Transverse colon (tissue), 4 donors: ENCODE measurements at regions not wholly inside any gene's neighbourhood (a gene's known extent, or its start where the extent isn't known, plus 50 kb on each side); places are given as distances from the start of the nearest gene placed in this dataset.
"Not testable (repeated sequence)": the region's sequence is repeated elsewhere in the genome, so short reads cannot be mapped to it uniquely, and the experiment has no call there.

ENCODE experiments used
- DNase-seq: peaks from one replicate; pipeline ENCODE4 v3.0.0-alpha.2; 2019
- H3K27ac ChIP-seq, 4 donors: fragments of 200-600 bp; sonication (generic); 2 replicates each; pipeline ENCODE4 v1.5.1; 2016 to 2018; ENCODE audit warnings: inconsistent platforms in 4 of 4
- H3K27me3 ChIP-seq: fragments of 200-600 bp; sonication (generic); 2 replicates; pipeline ENCODE4 v1.5.1; 2017; ENCODE audit warnings: inconsistent platforms
- H3K36me3 ChIP-seq, 4 donors: fragments of 200-600 bp; sonication (generic); 2 replicates each; pipeline ENCODE4 v1.5.1; 2017 to 2019; ENCODE audit warnings: inconsistent platforms in 4 of 4
- H3K4me1 ChIP-seq, 4 donors: fragments of 200-600 bp; sonication (generic); 2 replicates each; pipeline ENCODE4 v1.5.1; 2017 to 2020; ENCODE audit warnings: inconsistent platforms in 4 of 4
- H3K4me3 ChIP-seq, 4 donors: fragments of 200-600 bp; sonication (generic); 1 replicate in 1 of 4; 2 replicates in 3 of 4; pipeline versions ENCODE4 v1.5.1 to v1.6.1; 2017 to 2019; ENCODE audit warnings: inconsistent platforms in 4 of 4
- H3K9me3 ChIP-seq, 2 donors: fragments of 200-600 bp; sonication (generic); 2 replicates each; pipeline ENCODE4 v1.5.1; 2017 to 2019; ENCODE audit warnings: inconsistent platforms in 2 of 2
- EP300 ChIP-seq: sonication (generic); formaldehyde crosslinking; IDR thresholded peaks from one replicate; pipeline ENCODE4 v1.6.1; 2017; ENCODE audit warnings: antibody characterized with exemption, low read depth
- POLR2A ChIP-seq: fragments of 450-650 bp; IDR thresholded peaks from one replicate; pipeline ENCODE4 v1.6.1; 2016; ENCODE audit warnings: antibody characterized with exemption, mild to moderate bottlenecking, moderate library complexity
- POLR2AphosphoS5 ChIP-seq, 3 donors: sonication (generic); formaldehyde crosslinking; IDR thresholded peaks; one replicate each; pipeline ENCODE4 v1.6.1; 2016; ENCODE audit warnings: antibody characterized with exemption in 3 of 3
- WGBS, 2 donors: methylation state at CpG; one replicate each; pipeline ENCODE4 v1.1.5; 2018; ENCODE audit warnings: low coverage in 1 of 2; 5-methylcytosine and 5-hydroxymethylcytosine counted together
- in situ Hi-C, 4 donors: fragments of 200-750 bp; cut with MboI; loops; one replicate each; pipeline versions ENCODE4 v1.15.0 to v1.15.1; 2017; ENCODE audit warnings: low sequenced_read_pairs in 3 of 4, low pct_ligation_motif_present in 1 of 4, low pct_unique_long_range_greater_than_20kb in 1 of 4
- intact Hi-C: fragments of 100-400 bp; cut with DNase I; formaldehyde crosslinking; loops from one replicate; pipeline ENCODE4 v1.15.1; 2023; ENCODE audit warnings: low total_unique reads
- TF ChIP-seq, protein P1 (sequence below), 5 experiments: fragments of 200-600 bp in 3 of 5; fragments of 450-650 bp in 2 of 5; sonication (generic) in 3 of 5; IDR thresholded peaks; 1 replicate in 2 of 5; 2 replicates in 3 of 5; pipeline ENCODE4 v1.5.1; 2016 to 2017; ENCODE audit warnings: antibody characterized with exemption in 5 of 5, inconsistent platforms in 3 of 5, mild to moderate bottlenecking in 2 of 5, moderate library complexity in 1 of 5

DNA sequence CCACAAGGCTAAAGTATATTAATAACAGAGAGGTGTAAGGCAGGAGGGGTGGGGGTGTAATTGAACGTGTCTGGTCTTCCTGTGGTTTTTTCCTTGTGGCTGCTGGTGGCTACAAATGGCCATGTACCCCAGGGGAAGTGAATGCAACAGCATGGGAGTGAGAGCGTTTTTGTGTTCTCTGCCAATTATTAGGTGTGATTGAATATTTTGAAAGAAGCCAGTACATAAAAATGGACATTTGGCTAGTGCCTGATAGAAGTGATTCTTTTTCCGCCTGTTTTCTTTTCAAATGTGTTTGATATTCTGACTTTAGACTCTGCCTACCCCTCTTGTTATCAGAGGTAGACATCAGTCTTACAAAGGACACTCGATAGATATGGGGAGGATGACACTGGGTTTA is 141.3 kb downstream of the PRL start:
- DNase-seq, result no peak
- in situ Hi-C loops (no loop called here), intact Hi-C loops (no loop called here)
- no peaks in the 10 kb centered on the region for H3K27me3 ChIP-seq
- peaks cover 0 to 1% (median 0%) of the 10 kb centered on the region in 4 donors for H3K4me1 ChIP-seq
- no peaks in the 10 kb centered on the region for H3K9me3 ChIP-seq
- TF ChIP-seq POLR2AphosphoS5 (IDR thresholded peaks at IDR 0.05) (no peak), POLR2A (no peak), EP300 (no peak)
- TF ChIP-seq, protein P1, sequence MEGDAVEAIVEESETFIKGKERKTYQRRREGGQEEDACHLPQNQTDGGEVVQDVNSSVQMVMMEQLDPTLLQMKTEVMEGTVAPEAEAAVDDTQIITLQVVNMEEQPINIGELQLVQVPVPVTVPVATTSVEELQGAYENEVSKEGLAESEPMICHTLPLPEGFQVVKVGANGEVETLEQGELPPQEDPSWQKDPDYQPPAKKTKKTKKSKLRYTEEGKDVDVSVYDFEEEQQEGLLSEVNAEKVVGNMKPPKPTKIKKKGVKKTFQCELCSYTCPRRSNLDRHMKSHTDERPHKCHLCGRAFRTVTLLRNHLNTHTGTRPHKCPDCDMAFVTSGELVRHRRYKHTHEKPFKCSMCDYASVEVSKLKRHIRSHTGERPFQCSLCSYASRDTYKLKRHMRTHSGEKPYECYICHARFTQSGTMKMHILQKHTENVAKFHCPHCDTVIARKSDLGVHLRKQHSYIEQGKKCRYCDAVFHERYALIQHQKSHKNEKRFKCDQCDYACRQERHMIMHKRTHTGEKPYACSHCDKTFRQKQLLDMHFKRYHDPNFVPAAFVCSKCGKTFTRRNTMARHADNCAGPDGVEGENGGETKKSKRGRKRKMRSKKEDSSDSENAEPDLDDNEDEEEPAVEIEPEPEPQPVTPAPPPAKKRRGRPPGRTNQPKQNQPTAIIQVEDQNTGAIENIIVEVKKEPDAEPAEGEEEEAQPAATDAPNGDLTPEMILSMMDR (IDR thresholded peaks at IDR 0.05), result no peak
- 76 to 88% methylated on average over 4 of the region's 4 CpGs for WGBS, 2 donors
- no peak overlapping the region for H3K27ac ChIP-seq
- no peaks in the 10 kb centered on the region for H3K36me3 ChIP-seq
- H3K4me3 ChIP-seq, result no peak overlapping the region

DNA sequence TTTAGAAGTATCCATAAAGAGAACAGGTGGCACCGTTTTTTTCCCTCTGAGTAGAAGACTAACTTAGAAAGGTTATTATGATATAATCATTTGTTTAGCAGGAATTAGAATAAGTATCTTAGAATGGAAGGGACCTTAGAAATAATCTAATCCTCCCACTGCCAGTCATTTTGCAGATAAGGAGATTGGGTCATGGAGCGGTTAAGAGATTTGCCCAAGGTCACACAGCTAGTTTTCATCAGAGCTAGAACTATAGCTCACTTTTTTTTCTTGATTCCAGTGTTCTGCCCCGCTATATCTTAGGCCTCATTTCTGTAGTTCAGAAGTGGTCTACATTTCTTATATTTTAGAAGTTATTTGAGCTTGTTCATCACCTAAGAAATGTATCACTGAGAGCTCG is 139.6 kb downstream of the PRL start:
- Histone ChIP-seq H3K9me3 (no peaks in the 10 kb centered on the region), H3K4me1 (no peaks in the 10 kb centered on the region), H3K27ac (no peak overlapping the region), H3K4me3 (no peak overlapping the region), H3K36me3 (no peaks in the 10 kb centered on the region), H3K27me3 (no peaks in the 10 kb centered on the region)
- no peak for DNase-seq
- WGBS, 2 donors, result 95 to 98% methylated on average over 4 of the region's 4 CpGs
- in situ Hi-C loops (no loop called here), intact Hi-C loops (no loop called here)
- TF ChIP-seq, protein P1 (IDR thresholded peaks at IDR 0.05), result no peak
- TF ChIP-seq POLR2A, result no peak
- no peak for TF ChIP-seq EP300
- no peak for TF ChIP-seq POLR2AphosphoS5 (IDR thresholded peaks at IDR 0.05)

GRCh38 chr6:22164236-22164635 is 132.6 kb downstream of the PRL start:
- TF ChIP-seq, protein P1 (IDR thresholded peaks at IDR 0.05), result no peak
- no peak for TF ChIP-seq POLR2A
- TF ChIP-seq EP300, result no peak
- TF ChIP-seq POLR2AphosphoS5 (IDR thresholded peaks at IDR 0.05), result no peak
- no peaks in the 10 kb centered on the region for H3K36me3 ChIP-seq
- peaks cover 0 to 5% of the 10 kb centered on the region in 2 donors for H3K9me3 ChIP-seq
- H3K4me1 ChIP-seq, result no peaks in the 10 kb centered on the region
- H3K27ac ChIP-seq, result no peak overlapping the region
- intact Hi-C loops (no loop called here), in situ Hi-C loops (no loop called here)
- H3K27me3 ChIP-seq, result no peaks in the 10 kb centered on the region
- DNase-seq, result no peak
- no peak overlapping the region for H3K4me3 ChIP-seq

- H3K36me3 ChIP-seq, H3K27me3 ChIP-seq, DNase-seq, in situ Hi-C loops, H3K4me1 ChIP-seq, H3K27ac ChIP-seq, H3K4me3 ChIP-seq, intact Hi-C loops: not testable (repeated sequence)
- WGBS, 2 donors, result 83 to 98% methylated on average over 5 of the region's 5 CpGs
- H3K9me3 ChIP-seq, result peaks cover 14 to 17% of the 10 kb centered on the region in 2 donors
These were observed 125.8 kb downstream of the PRL start for GRCh38 chr6:22171006-22171405.

GRCh38 chr6:22171885-22172284 is 125.0 kb downstream of the PRL start:
- DNase-seq, H3K4me1 ChIP-seq, in situ Hi-C loops, H3K36me3 ChIP-seq, H3K27me3 ChIP-seq, H3K27ac ChIP-seq, intact Hi-C loops, H3K4me3 ChIP-seq: not testable (repeated sequence)
- WGBS, 2 donors, result 86 to 97% methylated on average over 12 to 15 of the region's 15 CpGs
- H3K9me3 ChIP-seq, result peaks cover 14 to 17% of the 10 kb centered on the region in 2 donors
